ENCODE measurements at regions not wholly inside any gene's neighbourhood (a gene's known extent, or its start where the extent isn't known, plus 50 kb on each side); places are given as distances from the start of the nearest gene placed in this dataset.

DNA sequence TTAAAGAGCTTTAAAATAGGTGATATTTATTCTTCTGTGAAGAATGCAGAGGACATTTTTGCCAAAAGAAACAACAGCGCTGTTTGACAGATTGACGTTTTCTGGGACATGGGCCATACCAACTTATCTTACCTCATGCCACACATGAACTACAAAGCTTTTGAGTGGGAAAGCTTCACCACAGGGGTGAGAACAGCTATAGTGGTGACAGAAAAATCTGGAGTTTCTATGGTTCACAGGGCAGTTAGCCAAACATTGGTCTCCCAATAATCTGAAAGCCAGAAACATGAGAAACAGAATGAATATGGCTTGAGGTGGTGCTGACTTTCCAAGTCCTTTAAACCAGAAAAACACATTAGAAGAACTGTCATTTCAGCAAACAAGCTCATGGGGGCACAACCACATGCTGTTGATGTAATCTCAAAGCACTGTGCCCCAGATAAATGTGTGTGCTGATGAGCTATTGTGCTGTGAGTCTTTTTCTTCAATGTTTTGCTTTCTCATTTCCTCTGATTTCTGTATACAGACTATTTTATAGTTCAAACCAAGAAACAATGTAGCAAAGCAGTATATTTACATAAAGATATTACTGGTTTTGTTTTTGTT is 905.4 kb downstream of the SLC16A7 start:
- Histone ChIP-seq H3K27me3 (no peaks in the 10 kb centered on the region), H3K36me3 (no peaks in the 10 kb centered on the region), H3K27ac (no peak overlapping the region), H3K4me1 (ENCODE audit: control insufficient read depth in 1 of 2, insufficient read depth in 1 of 2, low read depth in 1 of 2, low read length in 1 of 2) (no peaks in the 10 kb centered on the region), H3K4me3 (ENCODE audit: low read depth in 1 of 2, low read length in 1 of 2) (no peak overlapping the region), H3K9me3 (no peaks in the 10 kb centered on the region)
- TF ChIP-seq, protein P1, sequence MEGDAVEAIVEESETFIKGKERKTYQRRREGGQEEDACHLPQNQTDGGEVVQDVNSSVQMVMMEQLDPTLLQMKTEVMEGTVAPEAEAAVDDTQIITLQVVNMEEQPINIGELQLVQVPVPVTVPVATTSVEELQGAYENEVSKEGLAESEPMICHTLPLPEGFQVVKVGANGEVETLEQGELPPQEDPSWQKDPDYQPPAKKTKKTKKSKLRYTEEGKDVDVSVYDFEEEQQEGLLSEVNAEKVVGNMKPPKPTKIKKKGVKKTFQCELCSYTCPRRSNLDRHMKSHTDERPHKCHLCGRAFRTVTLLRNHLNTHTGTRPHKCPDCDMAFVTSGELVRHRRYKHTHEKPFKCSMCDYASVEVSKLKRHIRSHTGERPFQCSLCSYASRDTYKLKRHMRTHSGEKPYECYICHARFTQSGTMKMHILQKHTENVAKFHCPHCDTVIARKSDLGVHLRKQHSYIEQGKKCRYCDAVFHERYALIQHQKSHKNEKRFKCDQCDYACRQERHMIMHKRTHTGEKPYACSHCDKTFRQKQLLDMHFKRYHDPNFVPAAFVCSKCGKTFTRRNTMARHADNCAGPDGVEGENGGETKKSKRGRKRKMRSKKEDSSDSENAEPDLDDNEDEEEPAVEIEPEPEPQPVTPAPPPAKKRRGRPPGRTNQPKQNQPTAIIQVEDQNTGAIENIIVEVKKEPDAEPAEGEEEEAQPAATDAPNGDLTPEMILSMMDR (IDR thresholded peaks at IDR 0.05), result no peak

DNA sequence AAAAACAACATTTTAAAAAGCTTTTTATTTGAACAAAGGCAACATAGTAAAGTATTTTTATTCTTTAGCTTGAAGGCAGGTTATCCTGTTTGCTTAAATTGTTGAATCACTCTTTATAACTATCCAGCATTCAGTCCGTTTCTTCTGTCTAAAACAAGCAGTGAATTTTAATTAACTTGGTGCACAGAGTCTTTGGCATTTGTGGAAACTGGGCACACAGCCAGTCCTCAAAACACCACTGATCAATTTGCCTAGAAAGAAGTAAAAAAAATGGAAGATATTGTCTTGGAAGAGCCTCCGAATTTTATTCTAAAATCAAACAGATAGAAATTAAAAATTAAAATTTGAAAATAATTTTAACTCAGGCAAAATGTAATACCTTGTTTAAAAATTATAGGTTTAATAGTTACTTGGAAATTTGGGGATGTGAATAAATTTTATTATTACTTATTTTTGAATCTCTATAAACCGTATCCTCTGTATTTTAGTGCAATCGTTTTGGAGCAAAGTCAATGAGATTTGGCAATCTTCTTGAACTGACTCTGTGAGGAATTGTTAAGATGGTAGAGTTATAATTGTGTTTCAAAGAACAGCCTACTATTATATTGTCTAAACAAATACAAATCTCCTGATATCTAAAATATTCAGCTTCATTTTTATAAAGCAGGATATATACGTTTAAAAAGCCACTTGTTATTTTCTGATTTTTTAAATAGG is 927.0 kb downstream of the SLC16A7 start:
- no peaks in the 10 kb centered on the region for H3K4me1 ChIP-seq (ENCODE audit: control insufficient read depth in 1 of 2, insufficient read depth in 1 of 2, low read depth in 1 of 2, low read length in 1 of 2)
- H3K27ac ChIP-seq, result no peak overlapping the region
- no peak overlapping the region for H3K4me3 ChIP-seq (ENCODE audit: low read depth in 1 of 2, low read length in 1 of 2)
- no peaks in the 10 kb centered on the region for H3K36me3 ChIP-seq
- TF ChIP-seq, protein P1 (IDR thresholded peaks at IDR 0.05), result no peak
- no peaks in the 10 kb centered on the region for H3K27me3 ChIP-seq
- H3K9me3 ChIP-seq, result no peaks in the 10 kb centered on the region

DNA sequence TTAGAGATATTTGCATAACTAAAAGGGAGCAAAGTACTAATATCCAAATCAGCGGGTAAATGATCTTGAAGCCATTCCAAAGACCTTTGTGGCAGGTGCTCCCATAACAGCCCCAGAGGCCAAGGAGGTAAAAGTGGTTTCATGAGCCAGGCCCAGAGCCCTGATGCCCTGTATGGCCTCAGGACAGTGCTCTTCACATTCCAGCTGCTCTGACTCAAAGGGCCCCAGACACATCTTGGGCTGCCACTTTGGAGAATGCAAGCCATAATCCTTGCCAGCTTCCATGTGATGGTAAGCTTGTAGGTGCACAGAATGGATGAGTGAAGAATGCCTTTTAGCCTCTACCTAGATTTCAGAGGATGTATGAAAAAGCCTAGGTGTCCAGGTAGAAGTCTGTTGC is 933.4 kb downstream of the SLC16A7 start:
- no peaks in the 10 kb centered on the region for H3K4me1 ChIP-seq (ENCODE audit: control insufficient read depth in 1 of 2, insufficient read depth in 1 of 2, low read depth in 1 of 2, low read length in 1 of 2)
- no peak overlapping the region for H3K27ac ChIP-seq
- TF ChIP-seq, protein P1 (IDR thresholded peaks at IDR 0.05), result no peak
- no peaks in the 10 kb centered on the region for H3K36me3 ChIP-seq
- H3K27me3 ChIP-seq, result no peaks in the 10 kb centered on the region
- H3K4me3 ChIP-seq (ENCODE audit: low read depth in 1 of 2, low read length in 1 of 2), result no peak overlapping the region
- no peaks in the 10 kb centered on the region for H3K9me3 ChIP-seq

DNA sequence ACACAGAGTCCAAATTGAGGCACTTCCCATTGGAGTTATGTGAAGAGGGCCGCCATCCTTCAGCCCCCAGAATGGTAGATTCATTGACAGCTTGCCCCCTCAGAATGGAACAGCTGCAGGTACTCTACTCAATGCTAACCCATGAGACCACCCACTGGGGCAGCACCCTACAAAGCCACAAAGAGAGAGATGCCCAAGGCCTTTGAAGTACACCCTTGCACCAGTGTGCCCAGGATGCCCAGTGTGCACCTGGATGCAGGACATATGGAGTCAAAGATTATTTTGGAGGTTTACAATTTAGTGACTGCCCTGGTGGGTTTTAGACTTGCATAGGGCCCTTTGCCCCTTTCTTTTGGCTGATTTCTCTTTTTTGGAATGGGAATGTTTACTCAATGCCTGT is 933.9 kb downstream of the SLC16A7 start:
- Histone ChIP-seq H3K27me3 (no peaks in the 10 kb centered on the region), H3K36me3 (no peaks in the 10 kb centered on the region), H3K9me3 (no peaks in the 10 kb centered on the region), H3K4me3 (ENCODE audit: low read depth in 1 of 2, low read length in 1 of 2) (no peak overlapping the region), H3K4me1 (ENCODE audit: control insufficient read depth in 1 of 2, insufficient read depth in 1 of 2, low read depth in 1 of 2, low read length in 1 of 2) (no peaks in the 10 kb centered on the region), H3K27ac (no peak overlapping the region)
- TF ChIP-seq, protein P1 (IDR thresholded peaks at IDR 0.05), result no peak

DNA sequence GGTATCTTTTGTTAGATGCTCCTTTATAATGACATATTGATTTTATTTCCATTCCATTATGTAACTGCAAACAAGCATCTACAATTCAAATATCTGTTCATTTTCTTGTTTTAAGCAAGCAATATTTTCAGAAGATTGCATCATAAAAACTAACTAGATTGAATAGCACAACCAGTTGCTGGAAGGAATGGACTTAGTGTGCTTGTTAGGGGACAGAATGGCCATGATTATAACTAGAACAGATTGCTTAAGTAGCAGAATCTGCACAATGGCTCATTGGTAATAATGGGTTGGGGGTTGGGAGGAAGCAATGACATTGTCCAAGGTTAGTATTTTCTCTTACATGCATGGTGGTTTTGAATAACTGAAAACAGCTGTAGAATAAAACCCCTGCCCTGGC is 939.5 kb downstream of the SLC16A7 start:
- Histone ChIP-seq H3K27ac (no peak overlapping the region), H3K4me1 (ENCODE audit: control insufficient read depth in 1 of 2, insufficient read depth in 1 of 2, low read depth in 1 of 2, low read length in 1 of 2) (no peaks in the 10 kb centered on the region), H3K9me3 (no peaks in the 10 kb centered on the region), H3K36me3 (no peaks in the 10 kb centered on the region), H3K27me3 (no peaks in the 10 kb centered on the region), H3K4me3 (ENCODE audit: low read depth in 1 of 2, low read length in 1 of 2) (no peak overlapping the region)
- TF ChIP-seq, protein P1 (IDR thresholded peaks at IDR 0.05), result no peak

Measured in neutrophil (primary cell).